Endothelial cell (in vitro differentiated cells): ENCODE measurements at regions not wholly inside any gene's neighbourhood (a gene's known extent, or its start where the extent isn't known, plus 50 kb on each side); places are given as distances from the start of the nearest gene placed in this dataset.

Experiments used
- DNase-seq: peaks from one replicate; pipeline ENCODE4 v3.0.0; 2021; ENCODE audit warnings: low spot score
- H3K27ac Mint-ChIP-seq: one replicate; pipeline ENCODE4 v1.8.0; 2021; ENCODE audit warnings: mixed read lengths, inconsistent platforms; ENCODE audit not compliant: unreplicated experiment
- H3K27me3 Mint-ChIP-seq: one replicate; pipeline ENCODE4 v1.8.0; 2021; ENCODE audit warnings: mild to moderate bottlenecking, moderate library complexity, mixed read lengths, inconsistent platforms; ENCODE audit not compliant: unreplicated experiment
- H3K36me3 Mint-ChIP-seq: one replicate; pipeline ENCODE4 v1.8.0; 2021; ENCODE audit warnings: mild to moderate bottlenecking, low read depth, mixed read lengths, inconsistent platforms; ENCODE audit not compliant: unreplicated experiment
- H3K4me1 Mint-ChIP-seq: one replicate; pipeline ENCODE4 v1.8.0; 2021; ENCODE audit warnings: mild to moderate bottlenecking, mixed read lengths, inconsistent platforms; ENCODE audit not compliant: unreplicated experiment
- H3K4me3 Mint-ChIP-seq: one replicate; pipeline ENCODE4 v1.8.0; 2021; ENCODE audit warnings: mild to moderate bottlenecking, mixed read lengths, inconsistent platforms; ENCODE audit not compliant: unreplicated experiment
- H3K9me3 Mint-ChIP-seq: one replicate; pipeline ENCODE4 v1.8.0; 2021; ENCODE audit warnings: mixed read lengths, inconsistent platforms; ENCODE audit not compliant: unreplicated experiment
- TF ChIP-seq, protein P1 (sequence below): fragments of 200-600 bp; sonication (generic); IDR thresholded peaks from one replicate; pipeline ENCODE4 v1.5.0; 2021; ENCODE audit warnings: antibody characterized with exemption; ENCODE audit not compliant: unreplicated experiment

DNA sequence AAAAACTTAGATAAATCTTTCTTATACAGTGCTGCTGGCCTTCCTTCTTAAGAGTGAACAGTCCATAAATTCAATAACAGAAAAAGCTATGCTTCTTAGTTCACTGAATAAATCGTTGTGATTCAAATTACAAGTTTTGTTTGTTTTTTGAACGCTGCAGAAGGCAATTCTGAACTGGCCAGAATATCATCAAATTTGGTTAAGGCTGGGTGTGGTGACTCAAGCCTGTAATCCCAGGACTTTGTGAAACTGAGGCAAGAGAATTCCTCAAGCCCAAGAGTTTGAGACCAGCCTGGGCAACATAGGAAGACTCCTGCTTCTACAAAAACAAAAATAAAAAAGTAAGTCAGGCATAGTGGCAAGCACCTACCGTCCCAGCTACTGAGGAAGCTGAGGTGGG, 111.2 kb upstream of the SLC39A10 start:
- Mint-ChIP-seq H3K4me1 (no peaks in the 10 kb centered on the region), H3K9me3 (no peaks in the 10 kb centered on the region), H3K27me3 (peaks cover 2% of the 10 kb centered on the region), H3K27ac (no peak overlapping the region), H3K36me3 (peaks cover 4% of the 10 kb centered on the region), H3K4me3 (no peak overlapping the region)
- TF ChIP-seq, protein P1, sequence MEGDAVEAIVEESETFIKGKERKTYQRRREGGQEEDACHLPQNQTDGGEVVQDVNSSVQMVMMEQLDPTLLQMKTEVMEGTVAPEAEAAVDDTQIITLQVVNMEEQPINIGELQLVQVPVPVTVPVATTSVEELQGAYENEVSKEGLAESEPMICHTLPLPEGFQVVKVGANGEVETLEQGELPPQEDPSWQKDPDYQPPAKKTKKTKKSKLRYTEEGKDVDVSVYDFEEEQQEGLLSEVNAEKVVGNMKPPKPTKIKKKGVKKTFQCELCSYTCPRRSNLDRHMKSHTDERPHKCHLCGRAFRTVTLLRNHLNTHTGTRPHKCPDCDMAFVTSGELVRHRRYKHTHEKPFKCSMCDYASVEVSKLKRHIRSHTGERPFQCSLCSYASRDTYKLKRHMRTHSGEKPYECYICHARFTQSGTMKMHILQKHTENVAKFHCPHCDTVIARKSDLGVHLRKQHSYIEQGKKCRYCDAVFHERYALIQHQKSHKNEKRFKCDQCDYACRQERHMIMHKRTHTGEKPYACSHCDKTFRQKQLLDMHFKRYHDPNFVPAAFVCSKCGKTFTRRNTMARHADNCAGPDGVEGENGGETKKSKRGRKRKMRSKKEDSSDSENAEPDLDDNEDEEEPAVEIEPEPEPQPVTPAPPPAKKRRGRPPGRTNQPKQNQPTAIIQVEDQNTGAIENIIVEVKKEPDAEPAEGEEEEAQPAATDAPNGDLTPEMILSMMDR: no peak
- no peak for DNase-seq

DNA sequence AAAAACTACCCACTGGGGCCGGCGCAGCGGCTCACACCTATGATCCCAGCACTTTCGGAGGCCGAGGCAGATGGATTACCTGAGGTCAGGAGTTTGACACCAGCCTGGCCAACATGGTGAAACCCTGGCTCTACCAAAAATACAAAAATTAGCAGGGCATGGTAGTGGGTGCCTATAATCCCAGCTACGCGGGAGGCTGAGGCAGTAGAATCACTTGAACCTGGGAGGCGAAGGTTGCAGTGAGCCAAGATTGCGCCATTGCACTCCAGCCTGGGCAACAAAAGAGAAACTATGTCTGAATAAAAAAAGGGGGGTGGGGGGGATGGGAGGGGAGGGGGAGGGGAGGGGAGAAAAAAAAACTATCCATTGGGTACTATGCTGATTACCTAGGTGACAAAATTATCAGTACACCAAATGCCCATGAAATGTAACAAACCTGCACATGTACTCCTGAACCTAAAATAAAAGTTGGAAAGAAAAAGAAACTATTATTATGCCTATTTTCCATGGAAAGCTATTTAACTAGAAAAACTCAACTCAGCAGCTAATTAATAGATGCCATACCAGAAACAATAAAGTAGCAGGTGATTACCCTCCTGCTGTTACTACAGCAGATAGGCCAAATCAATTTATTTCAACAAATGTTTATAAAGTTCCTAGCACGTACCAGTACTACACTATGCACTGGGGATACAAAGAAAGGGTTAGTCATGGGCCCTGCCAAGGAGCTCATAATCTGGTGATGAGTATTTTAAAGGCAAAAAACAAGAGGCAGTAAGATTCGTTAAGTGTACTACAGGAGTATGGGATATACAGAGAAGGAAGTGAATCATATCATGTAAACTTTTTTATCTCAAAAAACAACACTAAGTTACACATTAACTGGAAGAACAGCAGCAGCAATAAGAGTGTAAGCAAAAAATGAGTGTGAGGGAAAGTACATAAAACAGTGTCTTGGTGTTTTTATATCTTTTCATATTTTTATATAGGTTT, 112.8 kb upstream of the SLC39A10 start:
- Mint-ChIP-seq H3K4me3 (no peak overlapping the region), H3K9me3 (no peaks in the 10 kb centered on the region), H3K27ac (no peak overlapping the region), H3K36me3 (peaks cover 4% of the 10 kb centered on the region), H3K27me3 (peaks cover 2% of the 10 kb centered on the region), H3K4me1 (no peaks in the 10 kb centered on the region)
- DNase-seq: no peak
- TF ChIP-seq, protein P1: no peak

DNA sequence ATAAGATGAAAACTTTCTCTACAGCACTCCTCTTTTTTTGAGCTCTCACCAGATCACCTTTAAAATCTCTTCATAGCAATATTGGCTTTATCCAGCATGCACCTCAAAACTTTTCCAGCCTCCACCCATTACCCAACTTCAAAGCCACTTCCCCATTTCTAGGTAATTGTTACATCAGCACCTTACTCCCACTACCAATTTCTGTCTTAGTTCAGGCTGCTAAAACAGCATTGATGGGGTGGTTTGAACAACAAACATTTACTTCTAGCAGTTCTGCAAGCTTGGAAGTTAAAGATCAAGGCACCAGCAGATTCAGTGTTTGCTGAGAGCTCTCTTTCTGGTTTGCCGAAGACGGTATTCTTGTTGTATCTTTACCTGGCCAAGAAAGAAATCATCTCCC, 114.0 kb upstream of the SLC39A10 start:
- DNase-seq: no peak
- Mint-ChIP-seq H3K27me3 (no peaks in the 10 kb centered on the region), H3K9me3 (no peaks in the 10 kb centered on the region), H3K27ac (no peak overlapping the region), H3K36me3 (peaks cover 2% of the 10 kb centered on the region), H3K4me3 (no peak overlapping the region), H3K4me1 (no peaks in the 10 kb centered on the region)
- TF ChIP-seq, protein P1: no peak

DNA sequence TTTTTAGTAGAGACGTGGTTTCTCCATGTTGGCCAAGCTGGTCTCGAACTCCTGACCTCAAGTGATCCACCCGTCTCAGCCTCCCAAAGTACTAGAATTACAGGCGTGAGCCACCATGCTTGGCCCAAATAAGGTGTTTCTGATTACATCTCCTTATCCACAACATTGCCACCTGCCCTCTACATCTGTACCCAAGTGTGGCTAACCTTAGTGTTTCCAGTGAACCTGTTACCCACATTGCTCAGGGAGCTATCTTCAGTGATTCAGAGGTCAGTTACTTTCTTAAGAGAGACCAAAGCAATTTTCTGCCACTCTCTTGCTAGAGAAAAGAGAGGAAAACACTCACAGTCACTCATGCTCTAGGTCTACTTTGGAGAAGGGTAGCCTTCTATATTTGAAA, 115.0 kb upstream of the SLC39A10 start:
- no peak for DNase-seq
- H3K27me3 Mint-ChIP-seq: no peaks in the 10 kb centered on the region
- H3K4me3 Mint-ChIP-seq: no peak overlapping the region
- TF ChIP-seq, protein P1: no peak
- H3K27ac Mint-ChIP-seq: no peak overlapping the region
- H3K9me3 Mint-ChIP-seq: no peaks in the 10 kb centered on the region
- H3K4me1 Mint-ChIP-seq: no peaks in the 10 kb centered on the region
- H3K36me3 Mint-ChIP-seq: no peaks in the 10 kb centered on the region

DNA sequence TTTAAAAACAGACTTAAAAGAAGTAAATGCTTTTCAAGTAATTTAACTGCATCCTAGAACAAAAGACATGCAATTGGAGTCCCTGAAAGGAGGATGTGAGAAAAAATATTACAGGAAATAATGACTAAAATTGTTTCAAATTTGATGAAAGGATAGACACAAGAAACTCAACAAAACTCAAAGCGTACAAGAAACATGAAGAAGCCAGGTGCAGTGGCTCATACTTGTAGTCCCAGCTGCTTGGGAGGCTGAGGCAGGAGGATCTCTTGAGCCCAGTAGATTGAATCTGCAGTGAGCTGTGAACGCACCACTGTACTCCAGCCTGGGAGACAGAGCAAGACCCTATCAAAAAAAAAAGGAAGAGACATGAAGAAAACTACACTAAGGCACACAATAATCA, 118.1 kb upstream of the SLC39A10 start:
- peaks cover 1% of the 10 kb centered on the region for H3K27me3 Mint-ChIP-seq
- no peaks in the 10 kb centered on the region for H3K4me1 Mint-ChIP-seq
- H3K4me3 Mint-ChIP-seq: no peak overlapping the region
- TF ChIP-seq, protein P1: no peak
- DNase-seq: no peak
- H3K9me3 Mint-ChIP-seq: no peaks in the 10 kb centered on the region
- H3K27ac Mint-ChIP-seq: no peak overlapping the region
- H3K36me3 Mint-ChIP-seq: no peaks in the 10 kb centered on the region
